SJCRH30 (cell line): ENCODE measurements at regions not wholly inside any gene's neighbourhood (a gene's known extent, or its start where the extent isn't known, plus 50 kb on each side); places are given as distances from the start of the nearest gene placed in this dataset.

ENCODE experiments used
- DNase-seq, 2 experiments: peaks; one replicate each; pipeline ENCODE4 v3.0.0-alpha.2; 2015 to 2020
- H3K27ac ChIP-seq: fragments of 250-450 bp; sonication (Bioruptor Pico); 2 replicates; pipeline ENCODE4 v1.5.1; 2020; ENCODE audit warnings: mild to moderate bottlenecking, moderate library complexity
- H3K27me3 ChIP-seq: fragments of 250-450 bp; sonication (Bioruptor Pico); 2 replicates; pipeline ENCODE4 v1.5.1; 2020; ENCODE audit warnings: mild to moderate bottlenecking, moderate library complexity
- H3K36me3 ChIP-seq: fragments of 250-450 bp; sonication (Bioruptor Pico); 2 replicates; pipeline ENCODE4 v1.5.1; 2020; ENCODE audit warnings: mild to moderate bottlenecking, moderate library complexity
- H3K4me1 ChIP-seq: fragments of 250-450 bp; sonication (Bioruptor Pico); 2 replicates; pipeline ENCODE4 v1.5.1; 2020; ENCODE audit warnings: mild to moderate bottlenecking, moderate library complexity
- H3K4me3 ChIP-seq: fragments of 250-450 bp; sonication (Bioruptor Pico); 2 replicates; pipeline ENCODE4 v1.5.1; 2020; ENCODE audit warnings: mild to moderate bottlenecking, moderate library complexity
- H3K9me3 ChIP-seq: fragments of 250-450 bp; sonication (Bioruptor Pico); replicated peaks from 2 replicates; pipeline ENCODE4 v1.5.1; 2020; ENCODE audit warnings: mild to moderate bottlenecking, moderate library complexity

- Histone ChIP-seq H3K4me1 (peaks cover 12% of the 10 kb centered on the region; the same call in 1 of the 2 replicates), H3K36me3 (no peaks in the 10 kb centered on the region), H3K4me3 (no peak overlapping the region), H3K27me3 (no peaks in the 10 kb centered on the region), H3K27ac (no peak overlapping the region), H3K9me3 (no peaks in the 10 kb centered on the region)
- peak in 1 of 2 experiments; percentile 44 for DNase-seq
Observed at GRCh38 chr20:4406627-4407026, 157.5 kb upstream of the ADRA1D start.

GRCh38 chr20:4401601-4402000 lies 152.5 kb upstream of the ADRA1D start:
- Histone ChIP-seq H3K4me3 (no peak overlapping the region), H3K9me3 (no peaks in the 10 kb centered on the region), H3K36me3 (no peaks in the 10 kb centered on the region), H3K27me3 (peaks cover 4% of the 10 kb centered on the region; the same call in 1 of the 2 replicates), H3K27ac (no peak overlapping the region), H3K4me1 (peaks cover 7% of the 10 kb centered on the region; the same call in 1 of the 2 replicates)
- no peak for DNase-seq

- Histone ChIP-seq H3K9me3 (peaks cover 4% of the 10 kb centered on the region; the same call in 1 of the 2 replicates), H3K36me3 (no peaks in the 10 kb centered on the region), H3K4me1 (peaks cover 28% of the 10 kb centered on the region), H3K27me3 (no peaks in the 10 kb centered on the region), H3K4me3 (no peak overlapping the region), H3K27ac (peak overlapping the region; percentile 99)
- DNase-seq: peak; percentile 54 to 77
Observed at GRCh38 chr20:4384961-4385360, 135.9 kb upstream of the ADRA1D start.

- peak; percentile 70 to 94 for DNase-seq
- Histone ChIP-seq H3K4me3 (0 out of 2 replicates have a peak overlapping the region, but pooled peaks have one; percentile 1), H3K36me3 (no peaks in the 10 kb centered on the region), H3K27me3 (no peaks in the 10 kb centered on the region), H3K9me3 (peaks cover 4% of the 10 kb centered on the region; the same call in 1 of the 2 replicates), H3K4me1 (peaks cover 28% of the 10 kb centered on the region), H3K27ac (peak overlapping the region; percentile 99)
Observed at GRCh38 chr20:4383961-4384360, 134.9 kb upstream of the ADRA1D start.

- DNase-seq: peak; percentile 70 to 82
- Histone ChIP-seq H3K4me1 (peaks cover 11% of the 10 kb centered on the region; the same call in 1 of the 2 replicates), H3K27ac (peak overlapping the region; percentile 47), H3K4me3 (no peak overlapping the region), H3K27me3 (no peaks in the 10 kb centered on the region), H3K9me3 (no peaks in the 10 kb centered on the region), H3K36me3 (no peaks in the 10 kb centered on the region)
Observed at GRCh38 chr20:4375881-4376280, 126.8 kb upstream of the ADRA1D start.

- H3K27me3 ChIP-seq: no peaks in the 10 kb centered on the region
- no peak for DNase-seq
Observed at GRCh38 chr20:4373454-4373853, 124.4 kb upstream of the ADRA1D start.

GRCh38 chr20:4371623-4372251 lies 122.7 kb upstream of the ADRA1D start:
- no peak for DNase-seq
- H3K27ac ChIP-seq: no peak overlapping the region
- no peak overlapping the region for H3K4me3 ChIP-seq
- no peaks in the 10 kb centered on the region for H3K9me3 ChIP-seq
- H3K27me3 ChIP-seq: no peaks in the 10 kb centered on the region
- peaks cover 11% of the 10 kb centered on the region; the same call in 1 of the 2 replicates for H3K4me1 ChIP-seq
- no peaks in the 10 kb centered on the region for H3K36me3 ChIP-seq

More at GRCh38 chr20:4373454-4373853, 124.4 kb upstream of the ADRA1D start:
- Histone ChIP-seq H3K27ac (no peak overlapping the region), H3K4me3 (no peak overlapping the region), H3K36me3 (no peaks in the 10 kb centered on the region), H3K9me3 (no peaks in the 10 kb centered on the region), H3K4me1 (peaks cover 11% of the 10 kb centered on the region; the same call in 1 of the 2 replicates)

GRCh38 chr20:4370851-4371250 lies 121.8 kb upstream of the ADRA1D start:
- H3K27me3 ChIP-seq: no peaks in the 10 kb centered on the region
- no peak overlapping the region for H3K27ac ChIP-seq
- DNase-seq: no peak
- peaks cover 6% of the 10 kb centered on the region; the same call in 1 of the 2 replicates for H3K4me1 ChIP-seq
- no peaks in the 10 kb centered on the region for H3K36me3 ChIP-seq
- no peaks in the 10 kb centered on the region for H3K9me3 ChIP-seq
- H3K4me3 ChIP-seq: no peak overlapping the region

GRCh38 chr20:4369798-4370124 lies 120.7 kb upstream of the ADRA1D start:
- Histone ChIP-seq H3K4me3 (no peak overlapping the region), H3K4me1 (no peaks in the 10 kb centered on the region), H3K27me3 (no peaks in the 10 kb centered on the region), H3K9me3 (no peaks in the 10 kb centered on the region), H3K36me3 (no peaks in the 10 kb centered on the region), H3K27ac (no peak overlapping the region)
- DNase-seq: no peak

GRCh38 chr20:4369119-4369797 lies 120.2 kb upstream of the ADRA1D start:
- Histone ChIP-seq H3K4me3 (no peak overlapping the region), H3K27ac (no peak overlapping the region), H3K36me3 (no peaks in the 10 kb centered on the region), H3K9me3 (no peaks in the 10 kb centered on the region), H3K27me3 (no peaks in the 10 kb centered on the region), H3K4me1 (no peaks in the 10 kb centered on the region)
- DNase-seq: no peak

GRCh38 chr20:4366076-4366475 lies 117.0 kb upstream of the ADRA1D start:
- no peaks in the 10 kb centered on the region for H3K27me3 ChIP-seq
- H3K9me3 ChIP-seq: no peaks in the 10 kb centered on the region
- H3K4me1 ChIP-seq: no peaks in the 10 kb centered on the region
- DNase-seq: no peak
- H3K36me3 ChIP-seq: no peaks in the 10 kb centered on the region
- H3K4me3 ChIP-seq: no peak overlapping the region
- H3K27ac ChIP-seq: no peak overlapping the region

GRCh38 chr20:4358552-4358951 lies 109.5 kb upstream of the ADRA1D start:
- Histone ChIP-seq H3K4me3 (no peak overlapping the region), H3K27me3 (no peaks in the 10 kb centered on the region), H3K36me3 (no peaks in the 10 kb centered on the region), H3K4me1 (no peaks in the 10 kb centered on the region), H3K9me3 (no peaks in the 10 kb centered on the region), H3K27ac (no peak overlapping the region)
- no peak for DNase-seq

GRCh38 chr20:4352348-4352747 lies 103.3 kb upstream of the ADRA1D start:
- Histone ChIP-seq H3K27me3 (no peaks in the 10 kb centered on the region), H3K36me3 (no peaks in the 10 kb centered on the region), H3K4me3 (no peak overlapping the region), H3K4me1 (no peaks in the 10 kb centered on the region), H3K9me3 (no peaks in the 10 kb centered on the region; the same call in 1 of the 2 replicates), H3K27ac (no peak overlapping the region)
- DNase-seq: no peak

GRCh38 chr20:4350096-4350495 lies 101.0 kb upstream of the ADRA1D start:
- Histone ChIP-seq H3K27me3 (no peaks in the 10 kb centered on the region), H3K4me3 (no peak overlapping the region), H3K27ac (no peak overlapping the region), H3K4me1 (no peaks in the 10 kb centered on the region), H3K36me3 (no peaks in the 10 kb centered on the region), H3K9me3 (no peaks in the 10 kb centered on the region; the same call in 1 of the 2 replicates)
- no peak for DNase-seq

GRCh38 chr20:4344670-4345069 lies 95.6 kb upstream of the ADRA1D start:
- Histone ChIP-seq H3K4me3 (no peak overlapping the region), H3K4me1 (peaks cover 10% of the 10 kb centered on the region), H3K27me3 (no peaks in the 10 kb centered on the region), H3K27ac (no peak overlapping the region), H3K9me3 (no peaks in the 10 kb centered on the region), H3K36me3 (no peaks in the 10 kb centered on the region)
- no peak for DNase-seq
